Keratinocyte (primary cell): ENCODE measurements at regions not wholly inside any gene's neighbourhood (a gene's known extent, or its start where the extent isn't known, plus 50 kb on each side); places are given as distances from the start of the nearest gene placed in this dataset.

ENCODE experiments used
- DNase-seq: peaks from one replicate; pipeline ENCODE4 v3.0.0-alpha.2; 2011; ENCODE audit warnings: low read depth, missing footprints, low spot score
- FAIRE-seq: peaks from 2 replicates; lab custom pipeline; 2011; peaks lifted over from hg19 to GRCh38; lab: Jason Lieb, UNC
- H2AFZ ChIP-seq: 2 replicates; pipeline ENCODE4 v1.6.0; 2012; ENCODE audit warnings: low read length, control low read depth, inconsistent platforms; ENCODE audit not compliant: control insufficient read depth
- H3K27ac ChIP-seq: 2 replicates; pipeline ENCODE4 v1.5.1; 2011; ENCODE audit warnings: low read length; ENCODE audit not compliant: control insufficient read depth, insufficient read depth
- H3K27me3 ChIP-seq: 3 replicates; pipeline ENCODE4 v1.6.0; 2011; ENCODE audit warnings: low read length; ENCODE audit not compliant: control insufficient read depth, insufficient read depth; ENCODE audit errors: extremely low read depth
- H3K36me3 ChIP-seq, 2 experiments: 2 replicates in 1 of 2; 3 replicates in 1 of 2; pipeline ENCODE4 v1.5.1; 2011; ENCODE audit warnings: low read length in 2 of 2, mild to moderate bottlenecking in 1 of 2; ENCODE audit not compliant: control insufficient read depth in 2 of 2, insufficient read depth in 2 of 2; ENCODE audit errors: extremely low read depth in 1 of 2
- H3K4me1 ChIP-seq: 3 replicates; pipeline ENCODE4 v1.5.1; 2011; ENCODE audit warnings: low read length; ENCODE audit not compliant: control insufficient read depth, insufficient read depth; ENCODE audit errors: extremely low read depth
- H3K4me2 ChIP-seq: 3 replicates; pipeline ENCODE4 v1.6.0; 2011; ENCODE audit warnings: low read depth, low read length; ENCODE audit not compliant: control insufficient read depth, insufficient read depth; ENCODE audit errors: extremely low read depth
- H3K4me3 ChIP-seq, 3 experiments: fragments of 200-600 bp in 1 of 3; sonication (generic) in 1 of 3; 2 replicates in 2 of 3; 3 replicates in 1 of 3; pipeline ENCODE4 v1.5.1; 2011 to 2016; ENCODE audit warnings: low read length in 3 of 3, mild to moderate bottlenecking in 3 of 3, control low read depth in 2 of 3, inconsistent platforms in 1 of 3, low read depth in 1 of 3, mixed read lengths in 1 of 3, mixed run types in 1 of 3, moderate library complexity in 1 of 3; ENCODE audit not compliant: control insufficient read depth in 2 of 3, insufficient read depth in 2 of 3; ENCODE audit errors: extremely low read depth in 1 of 3
- H3K79me2 ChIP-seq: 2 replicates; pipeline ENCODE4 v1.6.0; 2012; ENCODE audit warnings: low read length; ENCODE audit not compliant: control insufficient read depth, insufficient read depth
- H3K9ac ChIP-seq: 3 replicates; pipeline ENCODE4 v1.6.0; 2011; ENCODE audit warnings: low read length; ENCODE audit not compliant: control insufficient read depth, insufficient read depth; ENCODE audit errors: extremely low read depth
- H3K9me1 ChIP-seq: 3 replicates; pipeline ENCODE4 v1.6.0; 2011; ENCODE audit warnings: low read length; ENCODE audit not compliant: control insufficient read depth, insufficient read depth; ENCODE audit errors: extremely low read depth
- H3K9me3 ChIP-seq: 2 replicates; pipeline ENCODE4 v1.5.1; 2012; ENCODE audit warnings: low read depth, low read length; ENCODE audit not compliant: control insufficient read depth
- H4K20me1 ChIP-seq: 3 replicates; pipeline ENCODE4 v1.6.0; 2011; ENCODE audit warnings: low read length; ENCODE audit not compliant: control insufficient read depth, insufficient read depth; ENCODE audit errors: extremely low read depth
- EZH2 ChIP-seq: IDR thresholded peaks from one replicate; pipeline ENCODE4 v1.6.1; 2012; ENCODE audit warnings: inconsistent platforms, mild to moderate bottlenecking, low read length, moderate library complexity
- dilution Hi-C: fragments of 300-500 bp; cut with MboI; formaldehyde crosslinking; loops from one replicate; pipeline ENCODE4 v1.7.0; 2020; ENCODE audit warnings: low sequenced_read_pairs; ENCODE audit not compliant: extremely low pct_ligation_motif_present
- TF ChIP-seq, protein P1 (sequence below), 3 experiments: IDR thresholded peaks in 1 of 3; conservative IDR thresholded peaks in 1 of 3; optimal IDR thresholded peaks in 1 of 3; 2 replicates in 2 of 3; 3 replicates in 1 of 3; pipeline versions ENCODE3 to v1.5.1; 2011; ENCODE audit warnings: low read length in 3 of 3, mild to moderate bottlenecking in 3 of 3, moderate library complexity in 2 of 3, control low read depth in 1 of 3, inconsistent platforms in 1 of 3; ENCODE audit not compliant: insufficient read depth in 2 of 3; ENCODE audit errors: extremely low read depth in 1 of 3

DNA sequence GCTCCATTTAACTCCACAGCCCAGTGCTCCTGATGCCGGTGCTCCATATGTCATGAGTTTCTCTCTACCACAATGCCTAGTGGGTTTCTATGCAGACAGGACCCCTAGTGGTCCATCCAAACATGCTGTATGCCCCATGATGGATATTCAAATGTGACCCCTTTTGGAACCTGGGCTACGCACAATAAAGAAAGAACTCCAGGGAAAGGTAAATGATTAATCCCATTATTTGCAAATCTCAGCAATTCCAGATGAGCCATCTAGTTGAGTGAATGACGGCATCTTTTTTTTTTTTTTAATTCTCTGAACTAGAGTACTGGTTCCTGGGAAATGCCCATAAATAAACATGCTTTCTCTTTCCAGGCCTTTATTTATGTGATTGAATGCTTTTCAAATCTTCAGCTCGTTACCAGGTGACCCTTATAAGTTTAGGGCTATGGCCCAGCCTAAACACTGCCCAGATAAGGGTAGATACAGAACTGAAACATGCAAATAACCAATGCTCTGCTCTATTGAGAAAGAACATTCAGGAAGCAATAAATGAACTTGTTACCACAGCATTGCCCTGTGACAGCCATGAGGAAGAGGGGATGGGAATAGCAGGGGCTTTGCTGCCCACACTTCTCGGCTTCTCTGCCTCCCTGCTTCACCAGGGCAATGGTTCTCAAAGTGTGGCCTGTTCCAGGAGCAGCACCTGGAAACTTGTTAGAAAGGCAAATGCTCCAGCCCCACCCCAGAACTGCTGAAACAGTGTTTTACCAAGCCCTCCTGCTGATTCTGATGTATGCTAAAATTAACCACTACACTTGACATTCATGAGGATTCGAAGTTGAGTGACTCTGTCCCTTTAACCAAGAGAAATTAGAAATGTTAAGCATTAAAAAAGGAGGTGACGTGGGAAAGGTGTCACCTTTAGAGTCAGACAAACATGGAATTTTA is 151.7 kb downstream of the SEC16B start:
- no peak overlapping the region for H3K27ac ChIP-seq
- no peak overlapping the region for H2AFZ ChIP-seq
- H4K20me1 ChIP-seq = no peaks in the 10 kb centered on the region
- no peak overlapping the region for H3K9ac ChIP-seq
- H3K79me2 ChIP-seq = no peaks in the 10 kb centered on the region
- TF ChIP-seq, protein P1, sequence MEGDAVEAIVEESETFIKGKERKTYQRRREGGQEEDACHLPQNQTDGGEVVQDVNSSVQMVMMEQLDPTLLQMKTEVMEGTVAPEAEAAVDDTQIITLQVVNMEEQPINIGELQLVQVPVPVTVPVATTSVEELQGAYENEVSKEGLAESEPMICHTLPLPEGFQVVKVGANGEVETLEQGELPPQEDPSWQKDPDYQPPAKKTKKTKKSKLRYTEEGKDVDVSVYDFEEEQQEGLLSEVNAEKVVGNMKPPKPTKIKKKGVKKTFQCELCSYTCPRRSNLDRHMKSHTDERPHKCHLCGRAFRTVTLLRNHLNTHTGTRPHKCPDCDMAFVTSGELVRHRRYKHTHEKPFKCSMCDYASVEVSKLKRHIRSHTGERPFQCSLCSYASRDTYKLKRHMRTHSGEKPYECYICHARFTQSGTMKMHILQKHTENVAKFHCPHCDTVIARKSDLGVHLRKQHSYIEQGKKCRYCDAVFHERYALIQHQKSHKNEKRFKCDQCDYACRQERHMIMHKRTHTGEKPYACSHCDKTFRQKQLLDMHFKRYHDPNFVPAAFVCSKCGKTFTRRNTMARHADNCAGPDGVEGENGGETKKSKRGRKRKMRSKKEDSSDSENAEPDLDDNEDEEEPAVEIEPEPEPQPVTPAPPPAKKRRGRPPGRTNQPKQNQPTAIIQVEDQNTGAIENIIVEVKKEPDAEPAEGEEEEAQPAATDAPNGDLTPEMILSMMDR (optimal IDR thresholded peaks at IDR 0.05 in 1 of 3, IDR thresholded peaks at IDR 0.05 in 1 of 3, conservative IDR thresholded peaks at IDR 0.05 in 1 of 3; ENCODE audit: extremely low read depth in 1 of 3, insufficient read depth in 2 of 3, low read length in 3 of 3) = no peak
- TF ChIP-seq EZH2 = no peak
- no peak overlapping the region for H3K4me3 ChIP-seq
- H3K9me3 ChIP-seq = no peaks in the 10 kb centered on the region
- H3K4me2 ChIP-seq = no peak overlapping the region
- H3K27me3 ChIP-seq = peaks cover 9% of the 10 kb centered on the region
- no peaks in the 10 kb centered on the region for H3K4me1 ChIP-seq
- FAIRE-seq (no peak), DNase-seq (no peak)
- no peaks in the 10 kb centered on the region for H3K36me3 ChIP-seq
- dilution Hi-C loops = no loop called here
- no peaks in the 10 kb centered on the region for H3K9me1 ChIP-seq

DNA sequence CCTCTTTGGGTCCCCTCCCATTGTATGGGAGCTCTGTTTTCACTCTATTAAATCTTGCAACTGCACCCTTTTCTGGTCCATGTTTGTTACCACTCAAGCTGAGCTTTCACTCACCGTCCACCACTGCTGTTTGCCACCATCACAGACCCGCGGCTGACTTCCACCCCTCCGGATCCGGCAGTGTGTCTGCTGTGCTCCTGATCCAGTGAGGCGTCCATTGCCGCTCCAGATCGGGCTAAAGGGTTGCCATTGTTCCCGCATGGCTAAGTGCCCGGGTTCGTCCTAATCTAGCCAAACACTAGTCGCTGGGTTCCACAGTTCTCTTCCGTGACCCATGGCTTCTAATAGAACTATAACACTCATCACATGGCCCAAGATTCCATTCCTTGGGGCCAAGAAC is 157.2 kb downstream of the SEC16B start:
- no peaks in the 10 kb centered on the region for H3K79me2 ChIP-seq

More for the DNA sequence above, 157.2 kb downstream of the SEC16B start:
- H4K20me1 ChIP-seq = no peaks in the 10 kb centered on the region
- no peaks in the 10 kb centered on the region for H3K4me1 ChIP-seq
- no peaks in the 10 kb centered on the region for H3K36me3 ChIP-seq
- H3K4me3 ChIP-seq = no peak overlapping the region
- dilution Hi-C loops = no loop called here
- H3K27ac ChIP-seq = no peak overlapping the region
- no peaks in the 10 kb centered on the region for H3K9me3 ChIP-seq
- H3K27me3 ChIP-seq = no peaks in the 10 kb centered on the region
- TF ChIP-seq, protein P1 (optimal IDR thresholded peaks at IDR 0.05 in 1 of 3, IDR thresholded peaks at IDR 0.05 in 1 of 3, conservative IDR thresholded peaks at IDR 0.05 in 1 of 3; ENCODE audit: extremely low read depth in 1 of 3, insufficient read depth in 2 of 3, low read length in 3 of 3) = no peak
- no peak for TF ChIP-seq EZH2
- H3K9me1 ChIP-seq = no peaks in the 10 kb centered on the region
- no peak overlapping the region for H3K4me2 ChIP-seq
- no peak for FAIRE-seq
- no peak for DNase-seq
- H2AFZ ChIP-seq = no peak overlapping the region
- H3K9ac ChIP-seq = no peak overlapping the region
